ENCODE measurements at regions not wholly inside any gene's neighbourhood (a gene's known extent, or its start where the extent isn't known, plus 50 kb on each side); places are given as distances from the start of the nearest gene placed in this dataset.

- H3K4me3 Mint-ChIP-seq (ENCODE audit: unreplicated experiment): no peak overlapping the region
- peaks cover 10% of the 10 kb centered on the region for H3K9me3 Mint-ChIP-seq (ENCODE audit: unreplicated experiment)
- no peaks in the 10 kb centered on the region for H3K36me3 ChIP-seq (ENCODE audit: control insufficient read depth, insufficient read depth, low read length)
- H3K9me3 ChIP-seq: no peaks in the 10 kb centered on the region
- H3K4me1 ChIP-seq: no peaks in the 10 kb centered on the region
- peaks cover 3% of the 10 kb centered on the region for H3K27me3 Mint-ChIP-seq (ENCODE audit: insufficient read depth, unreplicated experiment)
- no peak for DNase-seq
- no peaks in the 10 kb centered on the region for H3K4me1 Mint-ChIP-seq (ENCODE audit: low read depth, unreplicated experiment)
- no peaks in the 10 kb centered on the region for H3K36me3 Mint-ChIP-seq (ENCODE audit: insufficient read depth, unreplicated experiment)
- ChIA-PET POLR2A (no interaction called here), CTCF (no interaction called here)
- intact Hi-C loops (cut with micrococcal nuclease; ENCODE audit: unreplicated experiment): no loop called here
- no TSS peak for BruUV-seq (replicated peaks)
- H3K27ac Mint-ChIP-seq (ENCODE audit: unreplicated experiment): no peak overlapping the region
- no peaks in the 10 kb centered on the region for H3K27me3 ChIP-seq (replicated peaks; ENCODE audit: control insufficient read depth, insufficient read depth, low read length)
- no peak for TF ChIP-seq CTCF (IDR thresholded peaks at IDR 0.05; ENCODE audit: insufficient read depth in 1 of 2, low read depth in 1 of 2, low read length in 1 of 2, severe bottlenecking in 1 of 2, unreplicated experiment in 1 of 2)
- H3K4me3 ChIP-seq (ENCODE audit: low read depth, low read length): no peak overlapping the region
Observed at GRCh38 chr5:4114452-4114851, 518.8 kb downstream of the IRX1 start.

GRCh38 chr5:4116834-4117233 lies 521.2 kb downstream of the IRX1 start:
- Mint-ChIP-seq H3K36me3 (ENCODE audit: insufficient read depth, unreplicated experiment) (no peaks in the 10 kb centered on the region), H3K4me1 (ENCODE audit: low read depth, unreplicated experiment) (no peaks in the 10 kb centered on the region), H3K27ac (ENCODE audit: unreplicated experiment) (no peak overlapping the region), H3K27me3 (ENCODE audit: insufficient read depth, unreplicated experiment) (no peaks in the 10 kb centered on the region), H3K4me3 (ENCODE audit: unreplicated experiment) (no peak overlapping the region), H3K9me3 (ENCODE audit: unreplicated experiment) (peaks cover 12% of the 10 kb centered on the region)
- POLR2A ChIA-PET: no interaction called here
- no TSS peak for BruUV-seq (replicated peaks)
- CTCF ChIA-PET: no interaction called here
- Histone ChIP-seq H3K27me3 (replicated peaks; ENCODE audit: control insufficient read depth, insufficient read depth, low read length) (no peaks in the 10 kb centered on the region), H3K4me1 (no peaks in the 10 kb centered on the region), H3K4me3 (ENCODE audit: low read depth, low read length) (no peak overlapping the region), H3K36me3 (ENCODE audit: control insufficient read depth, insufficient read depth, low read length) (no peaks in the 10 kb centered on the region), H3K9me3 (no peaks in the 10 kb centered on the region)
- intact Hi-C loops (cut with micrococcal nuclease; ENCODE audit: unreplicated experiment): no loop called here
- no peak for TF ChIP-seq CTCF (IDR thresholded peaks at IDR 0.05; ENCODE audit: insufficient read depth in 1 of 2, low read depth in 1 of 2, low read length in 1 of 2, severe bottlenecking in 1 of 2, unreplicated experiment in 1 of 2)
- no peak for DNase-seq

- peaks cover 8% of the 10 kb centered on the region for H3K9me3 Mint-ChIP-seq (ENCODE audit: unreplicated experiment)
- Histone ChIP-seq H3K9me3 (0 out of 2 replicates have a peak, but pooled peaks cover 3% of the 10 kb centered on the region), H3K27me3 (replicated peaks; ENCODE audit: control insufficient read depth, insufficient read depth, low read length) (no peaks in the 10 kb centered on the region), H3K4me1 (no peaks in the 10 kb centered on the region), H3K4me3 (ENCODE audit: low read depth, low read length) (no peak overlapping the region), H3K36me3 (ENCODE audit: control insufficient read depth, insufficient read depth, low read length) (no peaks in the 10 kb centered on the region)
- H3K4me1 Mint-ChIP-seq (ENCODE audit: low read depth, unreplicated experiment): no peaks in the 10 kb centered on the region
- peaks cover 4% of the 10 kb centered on the region for H3K27me3 Mint-ChIP-seq (ENCODE audit: insufficient read depth, unreplicated experiment)
- no peak overlapping the region for H3K4me3 Mint-ChIP-seq (ENCODE audit: unreplicated experiment)
- CTCF ChIA-PET: no interaction called here
- intact Hi-C loops (cut with micrococcal nuclease; ENCODE audit: unreplicated experiment): no loop called here
- no TSS peak for BruUV-seq (replicated peaks)
- H3K36me3 Mint-ChIP-seq (ENCODE audit: insufficient read depth, unreplicated experiment): no peaks in the 10 kb centered on the region
- DNase-seq: no peak
- TF ChIP-seq CTCF (IDR thresholded peaks at IDR 0.05; ENCODE audit: insufficient read depth in 1 of 2, low read depth in 1 of 2, low read length in 1 of 2, severe bottlenecking in 1 of 2, unreplicated experiment in 1 of 2): no peak
- POLR2A ChIA-PET: no interaction called here
- no peak overlapping the region for H3K27ac Mint-ChIP-seq (ENCODE audit: unreplicated experiment)
Observed at GRCh38 chr5:4124221-4124970, 528.8 kb downstream of the IRX1 start.

Data from Caco-2 (cell line).